Brain microvascular endothelial cell (primary cell): ENCODE measurements at regions not wholly inside any gene's neighbourhood (a gene's known extent, or its start where the extent isn't known, plus 50 kb on each side); places are given as distances from the start of the nearest gene placed in this dataset.

Experiments
- DNase-seq: peaks from one replicate; pipeline ENCODE4 v3.0.0-alpha.2; 2020
- H3K27ac ChIP-seq: fragments of 250-450 bp; sonication (Bioruptor Pico); 2 replicates; pipeline ENCODE4 v1.5.1; 2020; ENCODE audit warnings: mild to moderate bottlenecking, moderate library complexity
- H3K27me3 ChIP-seq: fragments of 250-450 bp; sonication (Bioruptor Pico); replicated peaks from 2 replicates; pipeline ENCODE4 v1.5.1; 2020; ENCODE audit warnings: mild to moderate bottlenecking
- H3K36me3 ChIP-seq: fragments of 250-450 bp; sonication (Bioruptor Pico); replicated peaks from 2 replicates; pipeline ENCODE4 v1.5.1; 2020; ENCODE audit warnings: mild to moderate bottlenecking
- H3K4me3 ChIP-seq: 2 replicates; pipeline ENCODE4 v1.5.1; 2011; ENCODE audit warnings: low read depth, mild to moderate bottlenecking, control low read depth, low read length, moderate library complexity
- in situ Hi-C: cut with HindIII; loops from 2 replicates; pipeline ENCODE4 v1.10.0; 2017; ENCODE audit warnings: low sequenced_read_pairs, low pct_ligation_motif_present
- TF ChIP-seq, protein P1 (sequence below): IDR thresholded peaks from 2 replicates; pipeline ENCODE4 v1.5.1; 2011; ENCODE audit warnings: low read depth, mild to moderate bottlenecking, moderate library complexity, low read length, control low read depth, inconsistent platforms; ENCODE audit errors: missing control alignments

DNA sequence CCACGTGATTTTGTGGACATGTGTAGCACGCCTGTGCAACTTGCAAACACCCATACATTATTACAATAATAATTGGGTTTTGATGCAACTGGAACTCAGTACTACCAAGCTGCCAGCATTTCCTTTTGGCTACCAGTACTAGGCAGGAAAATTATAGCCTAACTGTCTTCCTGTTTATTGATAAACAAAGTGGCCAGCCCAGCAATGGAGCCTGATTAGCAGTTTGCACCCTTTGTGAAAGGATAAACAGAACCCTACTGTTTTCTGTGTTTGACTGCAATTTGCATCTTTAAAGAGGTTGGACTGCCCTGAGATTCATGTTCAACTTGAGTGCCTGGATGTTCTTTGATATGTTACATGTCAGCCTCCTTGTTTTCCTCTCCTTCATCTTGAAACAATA lies 173.9 kb downstream of the ZIC5 start:
- H3K36me3 ChIP-seq = no peaks in the 10 kb centered on the region
- TF ChIP-seq, protein P1, sequence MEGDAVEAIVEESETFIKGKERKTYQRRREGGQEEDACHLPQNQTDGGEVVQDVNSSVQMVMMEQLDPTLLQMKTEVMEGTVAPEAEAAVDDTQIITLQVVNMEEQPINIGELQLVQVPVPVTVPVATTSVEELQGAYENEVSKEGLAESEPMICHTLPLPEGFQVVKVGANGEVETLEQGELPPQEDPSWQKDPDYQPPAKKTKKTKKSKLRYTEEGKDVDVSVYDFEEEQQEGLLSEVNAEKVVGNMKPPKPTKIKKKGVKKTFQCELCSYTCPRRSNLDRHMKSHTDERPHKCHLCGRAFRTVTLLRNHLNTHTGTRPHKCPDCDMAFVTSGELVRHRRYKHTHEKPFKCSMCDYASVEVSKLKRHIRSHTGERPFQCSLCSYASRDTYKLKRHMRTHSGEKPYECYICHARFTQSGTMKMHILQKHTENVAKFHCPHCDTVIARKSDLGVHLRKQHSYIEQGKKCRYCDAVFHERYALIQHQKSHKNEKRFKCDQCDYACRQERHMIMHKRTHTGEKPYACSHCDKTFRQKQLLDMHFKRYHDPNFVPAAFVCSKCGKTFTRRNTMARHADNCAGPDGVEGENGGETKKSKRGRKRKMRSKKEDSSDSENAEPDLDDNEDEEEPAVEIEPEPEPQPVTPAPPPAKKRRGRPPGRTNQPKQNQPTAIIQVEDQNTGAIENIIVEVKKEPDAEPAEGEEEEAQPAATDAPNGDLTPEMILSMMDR = no peak
- H3K4me3 ChIP-seq = no peak overlapping the region
- H3K27ac ChIP-seq = no peak overlapping the region
- in situ Hi-C loops = no loop called here
- DNase-seq = no peak
- H3K27me3 ChIP-seq = no peaks in the 10 kb centered on the region

GRCh38 chr13:99796175-99796819 lies 175.3 kb downstream of the ZIC5 start:
- Histone ChIP-seq H3K27me3 (no peaks in the 10 kb centered on the region), H3K4me3 (no peak overlapping the region), H3K27ac (no peak overlapping the region), H3K36me3 (no peaks in the 10 kb centered on the region)
- DNase-seq = peak; percentile 21
- in situ Hi-C loops = no loop called here
- TF ChIP-seq, protein P1 = no peak

- in situ Hi-C loops = no loop called here
These were observed 179.3 kb downstream of the ZIC5 start for GRCh38 chr13:99792079-99792921.

GRCh38 chr13:99782669-99783068 lies 188.9 kb downstream of the ZIC5 start:
- no peaks in the 10 kb centered on the region for H3K36me3 ChIP-seq
- in situ Hi-C loops = no loop called here
- no peak overlapping the region for H3K27ac ChIP-seq
- no peak overlapping the region for H3K4me3 ChIP-seq
- TF ChIP-seq, protein P1 = no peak
- DNase-seq = no peak
- no peaks in the 10 kb centered on the region for H3K27me3 ChIP-seq

More at GRCh38 chr13:99792079-99792921, 179.3 kb downstream of the ZIC5 start:
- TF ChIP-seq, protein P1 = no peak
- Histone ChIP-seq H3K27ac (no peak overlapping the region), H3K27me3 (no peaks in the 10 kb centered on the region), H3K4me3 (no peak overlapping the region), H3K36me3 (no peaks in the 10 kb centered on the region)
- no peak for DNase-seq

DNA sequence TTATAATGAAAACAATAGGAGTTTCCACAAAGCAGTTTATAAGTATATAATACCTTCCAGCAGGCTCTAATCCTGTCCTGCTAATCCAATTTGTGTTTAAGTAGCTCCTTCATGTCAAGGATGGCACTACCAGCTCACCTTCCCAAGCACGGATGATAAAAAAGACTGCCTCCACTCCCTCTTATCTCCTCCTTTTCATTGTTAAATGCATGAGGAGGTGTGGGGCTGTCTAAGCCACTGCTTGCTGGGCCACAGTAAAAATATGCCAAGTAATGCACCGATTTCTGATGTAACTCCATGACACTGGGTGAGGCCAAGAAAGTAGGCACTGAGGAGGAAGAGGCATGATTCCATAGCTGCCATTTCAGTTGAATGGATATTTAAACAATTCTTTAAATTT lies 193.1 kb downstream of the ZIC5 start:
- Histone ChIP-seq H3K36me3 (no peaks in the 10 kb centered on the region), H3K4me3 (no peak overlapping the region), H3K27me3 (no peaks in the 10 kb centered on the region), H3K27ac (no peak overlapping the region)
- TF ChIP-seq, protein P1 = no peak
- in situ Hi-C loops = no loop called here
- DNase-seq = no peak
